H1 (cell line): ENCODE measurements at regions not wholly inside any gene's neighbourhood (a gene's known extent, or its start where the extent isn't known, plus 50 kb on each side); places are given as distances from the start of the nearest gene placed in this dataset.

ENCODE experiments used
- CTCF ChIA-PET: fragments of 300-600 bp; sonication (Branson Sonifier 250); formaldehyde crosslinking; loops from one replicate; lab custom pipeline; 2021; ENCODE audit not compliant: partially characterized antibody; lab: Charles Lee
- POLR2A ChIA-PET: fragments of 300-600 bp; sonication (Branson Sonifier 250); formaldehyde crosslinking; loops from one replicate; lab custom pipeline; 2021; ENCODE audit warnings: inconsistent platforms; ENCODE audit not compliant: partially characterized antibody; lab: Charles Lee
- DNase-seq, 2 experiments: peaks; one replicate each; pipeline versions ENCODE4 v3.0.0 to v3.0.0-alpha.2; 2010 to 2022; ENCODE audit warnings: low spot score in 2 of 2, low read depth in 1 of 2, mixed read lengths in 1 of 2
- FAIRE-seq: peaks from 2 replicates; lab custom pipeline; 2011; peaks lifted over from hg19 to GRCh38; lab: Jason Lieb, UNC
- H2AFZ ChIP-seq: 2 replicates; pipeline ENCODE4 v1.8.1; 2012; ENCODE audit warnings: low read length, inconsistent platforms
- H2AK5ac ChIP-seq: 2 replicates; pipeline ENCODE4 v1.6.1; 2013; ENCODE audit warnings: low read depth, low read length
- H2BK120ac ChIP-seq: replicated peaks from 2 replicates; pipeline ENCODE3; 2013; ENCODE audit warnings: low read depth, low read length, inconsistent platforms
- H2BK12ac ChIP-seq: 2 replicates; pipeline ENCODE4 v1.6.1; 2013; ENCODE audit warnings: low read depth, low read length
- H2BK15ac ChIP-seq: 2 replicates; pipeline ENCODE4 v1.6.1; 2013; ENCODE audit warnings: low read length
- H2BK20ac ChIP-seq: 2 replicates; pipeline ENCODE4 v1.6.1; 2013; ENCODE audit warnings: low read length
- H2BK5ac ChIP-seq: 2 replicates; pipeline ENCODE4 v1.6.1; 2013; ENCODE audit warnings: low read depth, low read length
- H3K14ac ChIP-seq: 2 replicates; pipeline ENCODE4 v1.6.1; 2013; ENCODE audit warnings: inconsistent platforms; ENCODE audit not compliant: insufficient read length
- H3K18ac ChIP-seq: 2 replicates; pipeline ENCODE4 v1.6.1; 2013; ENCODE audit warnings: low read length; ENCODE audit errors: extremely low read depth
- H3K23ac ChIP-seq: 2 replicates; pipeline ENCODE4 v1.6.1; 2013; ENCODE audit warnings: inconsistent platforms; ENCODE audit not compliant: insufficient read length
- H3K23me2 ChIP-seq: 2 replicates; pipeline ENCODE4 v1.6.1; 2013; ENCODE audit warnings: low read depth, low read length
- H3K27ac ChIP-seq: 2 replicates; pipeline ENCODE4 v1.6.1; 2011; ENCODE audit warnings: low read depth, low read length, inconsistent platforms
- H3K27me3 ChIP-seq, 4 experiments: replicated peaks in 1 of 4; 1 replicate in 1 of 4; 2 replicates in 3 of 4; pipeline versions ENCODE4 v1.6.1 to v1.8.1; 2011 to 2013; ENCODE audit warnings: low read length in 3 of 4, mild to moderate bottlenecking in 3 of 4, inconsistent platforms in 2 of 4, mixed read lengths in 2 of 4, moderate library complexity in 1 of 4; ENCODE audit not compliant: control insufficient read depth in 3 of 4, insufficient read depth in 3 of 4; ENCODE audit errors: extremely low read depth in 1 of 4
- H3K36me3 ChIP-seq, 4 experiments: 2 replicates each; pipeline versions ENCODE4 v1.6.1 to v1.8.1; 2011 to 2013; ENCODE audit warnings: mild to moderate bottlenecking in 4 of 4, low read length in 3 of 4, moderate library complexity in 2 of 4, control low read depth in 1 of 4, inconsistent platforms in 1 of 4; ENCODE audit not compliant: insufficient read depth in 4 of 4, control insufficient read depth in 2 of 4
- H3K4ac ChIP-seq: replicated peaks from 2 replicates; pipeline ENCODE3; 2013; ENCODE audit warnings: low read length, low read depth, mixed read lengths, inconsistent platforms; ENCODE audit not compliant: insufficient read length
- H3K4me1 ChIP-seq, 4 experiments: replicated peaks in 1 of 4; 1 replicate in 1 of 4; 2 replicates in 3 of 4; pipeline versions ENCODE4 v1.6.1 to v1.8.1; 2011 to 2013; ENCODE audit warnings: low read length in 3 of 4, inconsistent platforms in 2 of 4, mixed read lengths in 1 of 4; ENCODE audit not compliant: insufficient read depth in 4 of 4, control insufficient read depth in 3 of 4
- H3K4me2 ChIP-seq, 2 experiments: 2 replicates each; pipeline versions ENCODE4 v1.6.1 to v1.8.1; 2011 to 2013; ENCODE audit warnings: low read depth in 2 of 2, low read length in 2 of 2, control low read depth in 1 of 2, inconsistent platforms in 1 of 2, mild to moderate bottlenecking in 1 of 2; ENCODE audit not compliant: insufficient read depth in 1 of 2
- H3K4me3 ChIP-seq, 4 experiments: fragments of 200-600, 300-600 bp in 1 of 4; sonication (generic), shearing (Covaris generic), sonication (Bioruptor Twin) in 1 of 4; 2 replicates each; pipeline versions ENCODE4 v1.5.1 to v1.8.1; 2011 to 2016; ENCODE audit warnings: low read length in 4 of 4, low read depth in 3 of 4, control low read depth in 2 of 4, inconsistent platforms in 2 of 4, mild to moderate bottlenecking in 2 of 4, mixed read lengths in 1 of 4, moderate library complexity in 1 of 4; ENCODE audit not compliant: insufficient read depth in 2 of 4; ENCODE audit errors: extremely low read depth in 1 of 4
- H3K56ac ChIP-seq: replicated peaks from 2 replicates; pipeline ENCODE3; 2013; ENCODE audit warnings: low read depth, mild to moderate bottlenecking, mixed read lengths, low read length, inconsistent platforms; ENCODE audit not compliant: insufficient read length
- H3K79me1 ChIP-seq: 2 replicates; pipeline ENCODE4 v1.6.1; 2013; ENCODE audit warnings: low read depth, low read length, control low read depth
- H3K79me2 ChIP-seq, 2 experiments: 2 replicates each; pipeline versions ENCODE4 v1.6.1 to v1.8.1; 2012 to 2013; ENCODE audit warnings: low read length in 2 of 2, mild to moderate bottlenecking in 2 of 2, inconsistent platforms in 1 of 2; ENCODE audit not compliant: insufficient read depth in 2 of 2, control insufficient read depth in 1 of 2
- H3K9ac ChIP-seq, 4 experiments: replicated peaks in 1 of 4; 1 replicate in 1 of 4; 2 replicates in 3 of 4; pipeline versions ENCODE4 v1.6.1 to v1.8.1; 2011 to 2013; ENCODE audit warnings: low read depth in 3 of 4, low read length in 3 of 4, control low read depth in 2 of 4, mild to moderate bottlenecking in 2 of 4, moderate library complexity in 2 of 4, inconsistent platforms in 1 of 4; ENCODE audit errors: extremely low read depth in 1 of 4
- H3K9me3 ChIP-seq, 2 experiments: 2 replicates each; pipeline versions ENCODE4 v1.6.1 to v1.8.1; 2012 to 2013; ENCODE audit warnings: mild to moderate bottlenecking in 2 of 2, moderate library complexity in 2 of 2, control low read depth in 1 of 2, inconsistent platforms in 1 of 2, low read depth in 1 of 2, low read length in 1 of 2, mixed read lengths in 1 of 2; ENCODE audit not compliant: insufficient read depth in 2 of 2
- H4K20me1 ChIP-seq, 2 experiments: replicated peaks in 1 of 2; 2 replicates each; pipeline versions ENCODE3 to v1.8.1; 2011 to 2013; ENCODE audit warnings: inconsistent platforms in 2 of 2, low read length in 2 of 2, mild to moderate bottlenecking in 1 of 2; ENCODE audit not compliant: insufficient read depth in 2 of 2, control insufficient read depth in 1 of 2
- H4K5ac ChIP-seq: 2 replicates; pipeline ENCODE4 v1.6.1; 2013; ENCODE audit warnings: low read length, low read depth, mixed read lengths, inconsistent platforms; ENCODE audit not compliant: insufficient read length
- H4K8ac ChIP-seq: 2 replicates; pipeline ENCODE4 v1.8.0; 2013; ENCODE audit warnings: mild to moderate bottlenecking, moderate library complexity, low read length, inconsistent platforms; ENCODE audit not compliant: insufficient read depth; ENCODE audit errors: extremely low read depth
- H4K91ac ChIP-seq: replicated peaks from 2 replicates; pipeline ENCODE3; 2013; ENCODE audit warnings: low read length, mixed read lengths, inconsistent platforms; ENCODE audit not compliant: insufficient read length
- ATF3 ChIP-seq: IDR thresholded peaks from 2 replicates; pipeline ENCODE4 v1.6.1; 2011; ENCODE audit warnings: low read depth, mild to moderate bottlenecking, low read length; ENCODE audit not compliant: insufficient read depth
- CBX8 ChIP-seq: fragments of 300-800, 300-1000 bp; sonication (generic); IDR thresholded peaks from 2 replicates; pipeline ENCODE4 v1.7.1; 2016; ENCODE audit warnings: low read depth, low read length, borderline replicate concordance
- CHD1 ChIP-seq: IDR thresholded peaks from 2 replicates; pipeline ENCODE4 v1.6.1; 2012; ENCODE audit warnings: low read depth, low read length, improper control_type of control experiment
- CREB1 ChIP-seq: IDR thresholded peaks from 2 replicates; pipeline ENCODE4 v1.6.1; 2012; ENCODE audit warnings: inconsistent platforms
- RBBP5 ChIP-seq: IDR thresholded peaks from 2 replicates; pipeline ENCODE4 v1.7.1; 2012; ENCODE audit warnings: low read depth, mild to moderate bottlenecking, inconsistent platforms, low read length, moderate library complexity, borderline replicate concordance
- SAP30 ChIP-seq: fragments of 300-600 bp; sonication (generic); IDR thresholded peaks from 2 replicates; pipeline ENCODE4 v1.7.1; 2012; ENCODE audit warnings: low read length, moderate library complexity, mild to moderate bottlenecking, inconsistent platforms; ENCODE audit not compliant: insufficient read depth, insufficient replicate concordance
- SIX5 ChIP-seq: IDR thresholded peaks from 2 replicates; pipeline ENCODE4 v1.6.1; 2011; ENCODE audit warnings: mild to moderate bottlenecking, low read depth, low read length
- WGBS, 2 experiments: shearing (Covaris generic) in 1 of 2; methylation state at CpG; one replicate each; pipeline versions ENCODE4 v1.1.6 to v1.1.7; 2013 to 2015; ENCODE audit warnings: low lambda C conversion rate in 2 of 2, mixed read lengths in 2 of 2, inconsistent platforms in 1 of 2, low coverage in 1 of 2, missing lambda C conversion rate in 1 of 2; ENCODE audit not compliant: insufficient replicate concordance in 2 of 2, insufficient coverage in 1 of 2, insufficient read length in 1 of 2; ENCODE audit errors: extremely low coverage in 1 of 2, missing lambda C conversion rate in 1 of 2; 5-methylcytosine and 5-hydroxymethylcytosine counted together

DNA sequence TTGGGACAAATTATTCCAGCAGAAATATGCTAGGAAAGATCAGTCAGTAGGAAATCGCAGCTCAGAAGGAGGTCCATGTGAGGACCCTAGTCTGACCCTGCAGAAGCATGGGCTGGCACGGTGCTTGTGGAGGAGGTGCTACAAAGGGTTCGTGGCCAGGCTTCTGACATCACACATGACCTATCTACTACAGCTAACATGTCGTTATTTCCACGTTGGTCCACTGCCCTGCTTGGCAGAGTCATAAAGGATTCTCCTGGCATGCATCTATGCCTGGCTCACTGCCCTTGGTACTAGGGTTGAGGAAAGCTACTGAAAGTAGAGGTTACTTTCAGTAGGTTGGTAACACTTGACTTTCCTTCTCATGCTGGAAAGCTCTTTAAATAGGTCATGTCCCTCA, 118.1 kb upstream of the SHISA6 start:
- no peak overlapping the region for H2BK15ac ChIP-seq
- no peak overlapping the region for H3K4me3 ChIP-seq
- no peak overlapping the region for H2BK120ac ChIP-seq
- WGBS, 2 experiments: 91% methylated on average over 5 of the region's 5 CpGs; no CpG with 5 or more reads in 1 of the 2 experiments
- H3K9me3 ChIP-seq: no peaks in the 10 kb centered on the region
- no peaks in the 10 kb centered on the region for H3K79me1 ChIP-seq
- no peak overlapping the region for H3K9ac ChIP-seq
- no peak overlapping the region for H3K56ac ChIP-seq
- H3K4me2 ChIP-seq: no peak overlapping the region
- no peak overlapping the region for H4K8ac ChIP-seq
- H2AFZ ChIP-seq: no peak overlapping the region
- no peaks in the 10 kb centered on the region for H3K27me3 ChIP-seq
- no peaks in the 10 kb centered on the region for H3K79me2 ChIP-seq
- DNase-seq: no peak
- no peaks in the 10 kb centered on the region for H3K36me3 ChIP-seq
- H2BK12ac ChIP-seq: no peak overlapping the region
- H3K4ac ChIP-seq: no peak overlapping the region
- no peak overlapping the region for H3K18ac ChIP-seq
- H3K14ac ChIP-seq: no peak overlapping the region
- FAIRE-seq: no peak
- H3K4me1 ChIP-seq: no peaks in the 10 kb centered on the region
- ChIA-PET CTCF (interaction anchor here (0.5 to 3.4 kb wide), 2 partner anchors 22 to 247 kb away, joined by 3 to 14 read pairs; no protein-coding TSS in a partner anchor), POLR2A (no interaction called here)
- no peak overlapping the region for H2BK20ac ChIP-seq
- no peak overlapping the region for H4K5ac ChIP-seq
- H2AK5ac ChIP-seq: no peak overlapping the region
- no peak overlapping the region for H2BK5ac ChIP-seq
- H3K27ac ChIP-seq: no peak overlapping the region
- no peaks in the 10 kb centered on the region for H4K20me1 ChIP-seq
- TF ChIP-seq RBBP5: no peak
- no peak for TF ChIP-seq CREB1
- TF ChIP-seq CBX8: no peak
- no peak for TF ChIP-seq ATF3
- TF ChIP-seq SAP30: no peak
- no peak for TF ChIP-seq CHD1
- no peak for TF ChIP-seq SIX5
- no peaks in the 10 kb centered on the region; the same call in 1 of the 2 replicates for H3K23me2 ChIP-seq
- H4K91ac ChIP-seq: no peak overlapping the region
- H3K23ac ChIP-seq: no peak overlapping the region
